Skeletal muscle tissue (tissue), 3 donors: ENCODE measurements at regions not wholly inside any gene's neighbourhood (a gene's known extent, or its start where the extent isn't known, plus 50 kb on each side); places are given as distances from the start of the nearest gene placed in this dataset.

Experiments
- H3K27ac ChIP-seq: one replicate; pipeline ENCODE4 v1.7.0; 2013; ENCODE audit warnings: mild to moderate bottlenecking, low read depth, low read length, inconsistent platforms
- H3K27me3 ChIP-seq, 3 donors: one replicate each; pipeline ENCODE4 v1.7.0; 2013; ENCODE audit warnings: low read length in 3 of 3; ENCODE audit not compliant: control insufficient read depth in 3 of 3, insufficient read depth in 3 of 3
- H3K36me3 ChIP-seq, 3 donors: one replicate each; pipeline ENCODE4 v1.7.0; 2013; ENCODE audit warnings: low read length in 3 of 3; ENCODE audit not compliant: control insufficient read depth in 3 of 3, insufficient read depth in 3 of 3
- H3K4me1 ChIP-seq, 3 donors: one replicate each; pipeline ENCODE4 v1.7.0; 2013; ENCODE audit warnings: low read length in 3 of 3, mild to moderate bottlenecking in 3 of 3; ENCODE audit not compliant: control insufficient read depth in 3 of 3, insufficient read depth in 3 of 3
- H3K4me3 ChIP-seq, 3 donors: one replicate each; pipeline ENCODE4 v1.7.0; 2013; ENCODE audit warnings: low read length in 3 of 3
- H3K9ac ChIP-seq, 3 donors: one replicate each; pipeline ENCODE4 v1.7.0; 2013; ENCODE audit warnings: low read length in 3 of 3, mild to moderate bottlenecking in 3 of 3, moderate library complexity in 2 of 3, low read depth in 1 of 3
- H3K9me3 ChIP-seq, 3 donors: one replicate each; pipeline ENCODE4 v1.7.0; 2013; ENCODE audit warnings: low read length in 3 of 3; ENCODE audit not compliant: control insufficient read depth in 3 of 3
- donor health status: Osteomylitis.

- Histone ChIP-seq H3K27ac (no peak overlapping the region), H3K9me3 (no peaks in the 10 kb centered on the region), H3K36me3 (no peaks in the 10 kb centered on the region), H3K27me3 (no peaks in the 10 kb centered on the region), H3K9ac (no peak overlapping the region), H3K4me1 (no peaks in the 10 kb centered on the region), H3K4me3 (no peak overlapping the region)
Observed at GRCh38 chr7:118754608-118755007, 530.1 kb downstream of the ANKRD7 start.

GRCh38 chr7:118755067-118755625 lies 530.6 kb downstream of the ANKRD7 start:
- no peaks in the 10 kb centered on the region for H3K9me3 ChIP-seq
- H3K27ac ChIP-seq, result no peak overlapping the region
- no peaks in the 10 kb centered on the region for H3K4me1 ChIP-seq
- no peaks in the 10 kb centered on the region for H3K27me3 ChIP-seq
- no peak overlapping the region for H3K9ac ChIP-seq
- no peak overlapping the region for H3K4me3 ChIP-seq
- no peaks in the 10 kb centered on the region for H3K36me3 ChIP-seq

- H3K36me3 ChIP-seq, result no peaks in the 10 kb centered on the region
- no peak overlapping the region for H3K9ac ChIP-seq
- no peaks in the 10 kb centered on the region for H3K4me1 ChIP-seq
- no peaks in the 10 kb centered on the region for H3K27me3 ChIP-seq
- H3K4me3 ChIP-seq, result no peak overlapping the region
- H3K27ac ChIP-seq, result no peak overlapping the region
- H3K9me3 ChIP-seq, result no peaks in the 10 kb centered on the region
Observed at GRCh38 chr7:118757066-118757465, 532.6 kb downstream of the ANKRD7 start.

GRCh38 chr7:118758582-118758981 lies 534.1 kb downstream of the ANKRD7 start:
- H3K9ac ChIP-seq, result no peak overlapping the region
- no peak overlapping the region for H3K4me3 ChIP-seq
- no peaks in the 10 kb centered on the region for H3K9me3 ChIP-seq
- H3K27me3 ChIP-seq, result no peaks in the 10 kb centered on the region
- no peaks in the 10 kb centered on the region for H3K36me3 ChIP-seq
- H3K27ac ChIP-seq, result no peak overlapping the region
- no peaks in the 10 kb centered on the region for H3K4me1 ChIP-seq

GRCh38 chr7:118759921-118760320 lies 535.4 kb downstream of the ANKRD7 start:
- no peak overlapping the region for H3K4me3 ChIP-seq
- no peaks in the 10 kb centered on the region for H3K4me1 ChIP-seq
- no peak overlapping the region for H3K9ac ChIP-seq
- H3K9me3 ChIP-seq, result no peaks in the 10 kb centered on the region
- no peaks in the 10 kb centered on the region for H3K27me3 ChIP-seq
- H3K27ac ChIP-seq, result no peak overlapping the region
- no peaks in the 10 kb centered on the region for H3K36me3 ChIP-seq

GRCh38 chr7:118762451-118762850 lies 537.9 kb downstream of the ANKRD7 start:
- no peaks in the 10 kb centered on the region for H3K27me3 ChIP-seq
- H3K36me3 ChIP-seq, result no peaks in the 10 kb centered on the region
- no peaks in the 10 kb centered on the region for H3K9me3 ChIP-seq
- no peak overlapping the region for H3K4me3 ChIP-seq
- no peak overlapping the region for H3K27ac ChIP-seq
- no peaks in the 10 kb centered on the region for H3K4me1 ChIP-seq
- H3K9ac ChIP-seq, result no peak overlapping the region

GRCh38 chr7:118764221-118764620 lies 539.7 kb downstream of the ANKRD7 start:
- Histone ChIP-seq H3K27ac (no peak overlapping the region), H3K9ac (no peak overlapping the region), H3K27me3 (no peaks in the 10 kb centered on the region), H3K4me3 (no peak overlapping the region), H3K9me3 (no peaks in the 10 kb centered on the region), H3K4me1 (no peaks in the 10 kb centered on the region), H3K36me3 (no peaks in the 10 kb centered on the region)

- H3K36me3 ChIP-seq, result no peaks in the 10 kb centered on the region
- H3K27ac ChIP-seq, result no peak overlapping the region
- H3K4me1 ChIP-seq, result no peaks in the 10 kb centered on the region
- H3K4me3 ChIP-seq, result no peak overlapping the region
- no peak overlapping the region for H3K9ac ChIP-seq
- H3K9me3 ChIP-seq, result no peaks in the 10 kb centered on the region
- no peaks in the 10 kb centered on the region for H3K27me3 ChIP-seq
Observed at GRCh38 chr7:118771672-118772071, 547.2 kb downstream of the ANKRD7 start.

GRCh38 chr7:118777308-118777707 lies 552.8 kb downstream of the ANKRD7 start:
- Histone ChIP-seq H3K4me1 (no peaks in the 10 kb centered on the region), H3K9me3 (no peaks in the 10 kb centered on the region), H3K4me3 (no peak overlapping the region), H3K36me3 (no peaks in the 10 kb centered on the region), H3K27me3 (no peaks in the 10 kb centered on the region), H3K9ac (no peak overlapping the region), H3K27ac (no peak overlapping the region)

- no peak overlapping the region for H3K27ac ChIP-seq
Observed at GRCh38 chr7:118792682-118793081, 568.2 kb downstream of the ANKRD7 start.

GRCh38 chr7:118793582-118793981 lies 569.1 kb downstream of the ANKRD7 start:
- no peaks in the 10 kb centered on the region for H3K27me3 ChIP-seq
- H3K9me3 ChIP-seq, result peaks cover 0 to 2% (median 0%) of the 10 kb centered on the region in 3 donors
- H3K4me1 ChIP-seq, result no peaks in the 10 kb centered on the region
- H3K27ac ChIP-seq, result no peak overlapping the region
- no peaks in the 10 kb centered on the region for H3K36me3 ChIP-seq
- no peak overlapping the region for H3K4me3 ChIP-seq
- H3K9ac ChIP-seq, result no peak overlapping the region

More at GRCh38 chr7:118792682-118793081, 568.2 kb downstream of the ANKRD7 start:
- H3K36me3 ChIP-seq, result no peaks in the 10 kb centered on the region
- H3K4me3 ChIP-seq, result no peak overlapping the region
- no peak overlapping the region for H3K9ac ChIP-seq
- H3K9me3 ChIP-seq, result no peaks in the 10 kb centered on the region
- no peaks in the 10 kb centered on the region for H3K27me3 ChIP-seq
- no peaks in the 10 kb centered on the region for H3K4me1 ChIP-seq
